ENCODE measurements at regions not wholly inside any gene's neighbourhood (a gene's known extent, or its start where the extent isn't known, plus 50 kb on each side); places are given as distances from the start of the nearest gene placed in this dataset.

GRCh38 chr15:95295363-95295762, 1035.1 kb upstream of the NR2F2 start:
- Histone ChIP-seq H3F3A (replicated peaks; ENCODE audit: insufficient read depth) (no peaks in the 10 kb centered on the region), H3K36me3 (replicated peaks in 1 of 2; ENCODE audit: control insufficient read depth in 1 of 2, insufficient read depth in 2 of 2, low read length in 1 of 2) (no peaks in the 10 kb centered on the region), H3K9me2 (no peaks in the 10 kb centered on the region), H3K4me1 (ENCODE audit: control insufficient read depth in 1 of 2, insufficient read depth in 2 of 2, low read depth in 1 of 2, low read length in 1 of 2) (no peaks in the 10 kb centered on the region; a peak in 1 of 4 replicates), H3K27me3 (ENCODE audit: insufficient read depth) (no peaks in the 10 kb centered on the region), H3K9ac (no peak overlapping the region), H3K27ac (ENCODE audit: low read depth in 2 of 2, low read length in 1 of 2) (no peak overlapping the region), H3K4me2 (no peak overlapping the region), H3K79me2 (ENCODE audit: insufficient read depth) (no peaks in the 10 kb centered on the region), H3K4me3 (ENCODE audit: low read depth in 2 of 2, low read length in 1 of 2) (no peak overlapping the region), H3K9me3 (no peaks in the 10 kb centered on the region), H4K20me1 (ENCODE audit: insufficient read depth) (no peaks in the 10 kb centered on the region), H2AFZ (ENCODE audit: low read depth) (no peak overlapping the region)
- TF ChIP-seq CHD2 (IDR thresholded peaks at IDR 0.05; ENCODE audit: low read length, partially characterized antibody) = no peak
- no peak for TF ChIP-seq SIN3A (IDR thresholded peaks at IDR 0.05; ENCODE audit: borderline replicate concordance, low read depth, low read length)
- no peak for TF ChIP-seq RAD21 (IDR thresholded peaks at IDR 0.05; ENCODE audit: low read length)
- TF ChIP-seq RFX5 (IDR thresholded peaks at IDR 0.05; ENCODE audit: low read length) = no peak
- TF ChIP-seq SMC3 (IDR thresholded peaks at IDR 0.05; ENCODE audit: low read depth, low read length) = no peak
- TF ChIP-seq USF1 (IDR thresholded peaks at IDR 0.05; ENCODE audit: borderline replicate concordance, low read depth) = no peak
- no peak for TF ChIP-seq MAX (IDR thresholded peaks at IDR 0.05; ENCODE audit: low read depth)
- no peak for TF ChIP-seq FOXJ3 (CRISPR knock-in tag; IDR thresholded peaks at IDR 0.05)
- no peak for TF ChIP-seq NFIC (IDR thresholded peaks at IDR 0.05; ENCODE audit: borderline replicate concordance)
- no peak for TF ChIP-seq RCOR1 (IDR thresholded peaks at IDR 0.05; ENCODE audit: low read length)
- TF ChIP-seq ELF1 (IDR thresholded peaks at IDR 0.05) = no peak
- TF ChIP-seq FOXM1 (IDR thresholded peaks at IDR 0.05; ENCODE audit: low read depth) = no peak
- DNase-seq = no peak
- ChIA-PET CTCF (no interaction called here), POLR2A (interaction anchor here (0.6 kb wide), 1 partner anchor 126 kb away, joined by 3 read pairs; no protein-coding TSS in a partner anchor)
- WGBS (ENCODE audit: low lambda C conversion rate) = 10% methylated on average over 9 of the region's 9 CpGs

GRCh38 chr15:95295896-95296625, 1034.4 kb upstream of the NR2F2 start:
- ChIA-PET POLR2A (no interaction called here), CTCF (no interaction called here)
- H4K20me1 ChIP-seq (ENCODE audit: insufficient read depth) = no peaks in the 10 kb centered on the region
- no peak overlapping the region for H3K27ac ChIP-seq (ENCODE audit: low read depth in 2 of 2, low read length in 1 of 2)
- WGBS (ENCODE audit: low lambda C conversion rate) = 13% methylated on average over 9 of the region's 9 CpGs
- H3K4me2 ChIP-seq = no peak overlapping the region
- no peak overlapping the region for H3K9ac ChIP-seq
- H3K79me2 ChIP-seq (ENCODE audit: insufficient read depth) = no peaks in the 10 kb centered on the region
- no peaks in the 10 kb centered on the region for H3K36me3 ChIP-seq (replicated peaks in 1 of 2; ENCODE audit: control insufficient read depth in 1 of 2, insufficient read depth in 2 of 2, low read length in 1 of 2)
- H2AFZ ChIP-seq (ENCODE audit: low read depth) = no peak overlapping the region
- no peaks in the 10 kb centered on the region for H3F3A ChIP-seq (replicated peaks; ENCODE audit: insufficient read depth)
- H3K4me1 ChIP-seq (ENCODE audit: control insufficient read depth in 1 of 2, insufficient read depth in 2 of 2, low read depth in 1 of 2, low read length in 1 of 2) = no peaks in the 10 kb centered on the region; a peak in 1 of 4 replicates
- H3K9me3 ChIP-seq = no peaks in the 10 kb centered on the region
- no peaks in the 10 kb centered on the region for H3K9me2 ChIP-seq
- DNase-seq = no peak
- TF ChIP-seq EP300 (IDR thresholded peaks at IDR 0.05; ENCODE audit: borderline replicate concordance in 1 of 2, low read depth in 1 of 2, low read length in 1 of 2) (no peak), TAF1 (IDR thresholded peaks at IDR 0.05; ENCODE audit: borderline replicate concordance, low read depth, low read length) (no peak), RFX5 (IDR thresholded peaks at IDR 0.05; ENCODE audit: low read length) (no peak), NFIC (IDR thresholded peaks at IDR 0.05; ENCODE audit: borderline replicate concordance) (no peak), MAX (IDR thresholded peaks at IDR 0.05; ENCODE audit: low read depth) (no peak), FOSL2 (IDR thresholded peaks at IDR 0.05; ENCODE audit: borderline replicate concordance, low read depth) (no peak), FOXM1 (IDR thresholded peaks at IDR 0.05; ENCODE audit: low read depth) (no peak), IRF3 (IDR thresholded peaks at IDR 0.05; ENCODE audit: low read depth, low read length) (no peak), RXRA (IDR thresholded peaks at IDR 0.05; ENCODE audit: borderline replicate concordance, low read depth) (no peak)
- no peak overlapping the region for H3K4me3 ChIP-seq (ENCODE audit: low read depth in 2 of 2, low read length in 1 of 2)
- no peaks in the 10 kb centered on the region for H3K27me3 ChIP-seq (ENCODE audit: insufficient read depth)
